Thoracic aorta (tissue), 2 donors: ENCODE measurements at regions not wholly inside any gene's neighbourhood (a gene's known extent, or its start where the extent isn't known, plus 50 kb on each side); places are given as distances from the start of the nearest gene placed in this dataset.

Experiments
- ATAC-seq: fragments of 150-250 bp; one replicate; pipeline ENCODE4 v1.8.0; 2017; ENCODE audit warnings: low read depth; ENCODE audit not compliant: insufficient number of reproducible peaks, low FRiP score
- DNase-seq: peaks from one replicate; pipeline ENCODE4 v3.0.0-alpha.2; 2020; ENCODE audit warnings: low spot score
- H3K27ac ChIP-seq, 2 donors: fragments of 200-600 bp; sonication (generic); 1 replicate in 1 of 2; 2 replicates in 1 of 2; pipeline ENCODE4 v1.5.1; 2016; ENCODE audit warnings: mild to moderate bottlenecking in 2 of 2, moderate library complexity in 2 of 2
- H3K27me3 ChIP-seq: fragments of 200-600 bp; sonication (generic); replicated peaks from 2 replicates; pipeline ENCODE4 v1.6.0; 2016; ENCODE audit warnings: mild to moderate bottlenecking; ENCODE audit not compliant: insufficient read depth
- H3K36me3 ChIP-seq: fragments of 200-600 bp; sonication (generic); one replicate; pipeline ENCODE4 v1.5.1; 2016
- H3K4me1 ChIP-seq, 2 donors: fragments of 200-600 bp; sonication (generic); 1 replicate in 1 of 2; 2 replicates in 1 of 2; pipeline versions ENCODE4 v1.5.1 to v1.6.0; 2016; ENCODE audit warnings: low read depth in 2 of 2, mild to moderate bottlenecking in 1 of 2; ENCODE audit not compliant: control insufficient read depth in 1 of 2
- H3K4me3 ChIP-seq: fragments of 200-600 bp; sonication (generic); 2 replicates; pipeline ENCODE4 v1.5.1; 2016; ENCODE audit warnings: mild to moderate bottlenecking
- H3K9me3 ChIP-seq: fragments of 200-600 bp; sonication (generic); 2 replicates; pipeline ENCODE4 v1.5.1; 2016
- TF ChIP-seq, protein P1 (sequence below): fragments of 200-600 bp; sonication (generic); IDR thresholded peaks from one replicate; pipeline ENCODE4 v1.5.1; 2019; ENCODE audit warnings: antibody characterized with exemption

DNA sequence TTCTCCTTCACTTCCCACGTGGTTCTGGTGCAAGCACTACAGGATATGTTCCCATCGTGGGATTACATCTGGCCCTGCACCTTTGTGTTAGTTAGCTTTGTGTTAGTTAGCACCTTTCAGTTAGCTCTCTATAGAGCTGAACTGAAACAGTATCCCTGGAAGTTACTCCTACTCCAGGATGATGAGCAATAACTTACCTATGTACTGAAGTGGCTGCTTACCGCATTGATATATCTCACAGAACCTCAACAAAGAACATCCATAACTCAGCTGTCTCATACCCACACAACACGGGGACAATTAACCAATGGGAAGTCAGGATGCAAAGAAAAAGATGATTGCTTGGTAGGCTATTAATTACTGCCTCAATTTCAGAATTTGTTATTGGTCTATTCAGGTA lies 146.6 kb downstream of the ASCL4 start:
- no peak overlapping the region for H3K27ac ChIP-seq
- TF ChIP-seq, protein P1, sequence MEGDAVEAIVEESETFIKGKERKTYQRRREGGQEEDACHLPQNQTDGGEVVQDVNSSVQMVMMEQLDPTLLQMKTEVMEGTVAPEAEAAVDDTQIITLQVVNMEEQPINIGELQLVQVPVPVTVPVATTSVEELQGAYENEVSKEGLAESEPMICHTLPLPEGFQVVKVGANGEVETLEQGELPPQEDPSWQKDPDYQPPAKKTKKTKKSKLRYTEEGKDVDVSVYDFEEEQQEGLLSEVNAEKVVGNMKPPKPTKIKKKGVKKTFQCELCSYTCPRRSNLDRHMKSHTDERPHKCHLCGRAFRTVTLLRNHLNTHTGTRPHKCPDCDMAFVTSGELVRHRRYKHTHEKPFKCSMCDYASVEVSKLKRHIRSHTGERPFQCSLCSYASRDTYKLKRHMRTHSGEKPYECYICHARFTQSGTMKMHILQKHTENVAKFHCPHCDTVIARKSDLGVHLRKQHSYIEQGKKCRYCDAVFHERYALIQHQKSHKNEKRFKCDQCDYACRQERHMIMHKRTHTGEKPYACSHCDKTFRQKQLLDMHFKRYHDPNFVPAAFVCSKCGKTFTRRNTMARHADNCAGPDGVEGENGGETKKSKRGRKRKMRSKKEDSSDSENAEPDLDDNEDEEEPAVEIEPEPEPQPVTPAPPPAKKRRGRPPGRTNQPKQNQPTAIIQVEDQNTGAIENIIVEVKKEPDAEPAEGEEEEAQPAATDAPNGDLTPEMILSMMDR: no peak
- H3K9me3 ChIP-seq: no peaks in the 10 kb centered on the region
- no peak overlapping the region for H3K4me3 ChIP-seq
- no peaks in the 10 kb centered on the region for H3K36me3 ChIP-seq
- ATAC-seq: no peak
- DNase-seq: no peak
- H3K4me1 ChIP-seq: no peaks in the 10 kb centered on the region
- no peaks in the 10 kb centered on the region for H3K27me3 ChIP-seq

DNA sequence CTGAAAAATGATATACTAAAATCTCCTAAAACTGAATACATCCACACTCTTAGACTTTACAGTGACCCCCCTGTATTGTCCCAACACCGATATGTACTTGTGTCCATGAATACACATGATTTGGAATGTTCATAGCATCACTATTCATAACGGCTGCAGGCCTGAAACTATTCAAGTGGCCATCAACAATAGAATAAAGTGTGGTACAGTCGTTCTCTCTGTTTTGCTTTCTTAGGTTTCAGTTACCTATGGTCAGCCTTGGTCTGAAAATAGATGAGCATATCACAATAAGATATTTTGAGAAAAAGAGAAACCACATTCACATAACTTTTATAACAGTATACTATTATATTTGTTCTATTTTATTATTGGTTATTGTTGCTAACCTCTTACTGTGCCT lies 150.6 kb downstream of the ASCL4 start:
- ATAC-seq: no peak
- H3K9me3 ChIP-seq: no peaks in the 10 kb centered on the region
- no peaks in the 10 kb centered on the region for H3K36me3 ChIP-seq
- no peaks in the 10 kb centered on the region for H3K27me3 ChIP-seq
- no peak overlapping the region for H3K4me3 ChIP-seq
- H3K4me1 ChIP-seq: no peaks in the 10 kb centered on the region
- no peak for DNase-seq
- TF ChIP-seq, protein P1: no peak
- H3K27ac ChIP-seq: no peak overlapping the region

DNA sequence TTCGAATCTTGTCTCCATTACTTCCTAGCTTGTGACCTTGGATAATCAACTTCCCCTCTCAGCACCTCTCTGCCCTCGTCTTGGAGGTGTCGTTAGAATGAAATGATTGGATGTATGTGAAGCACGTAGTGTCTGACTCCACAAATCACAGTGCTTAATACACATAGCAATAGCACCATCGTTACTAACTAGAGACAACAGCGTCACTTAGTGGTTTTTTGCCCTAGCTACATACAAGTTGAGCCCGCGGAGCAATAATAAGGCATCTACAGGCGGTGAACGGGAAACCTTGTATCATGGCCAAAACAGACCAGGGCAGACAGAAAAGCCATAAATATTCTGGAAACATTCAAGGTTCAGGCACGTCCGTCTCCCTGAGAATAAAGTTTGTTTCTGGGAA lies 154.9 kb downstream of the ASCL4 start:
- Histone ChIP-seq H3K9me3 (no peaks in the 10 kb centered on the region), H3K4me1 (no peaks in the 10 kb centered on the region), H3K27me3 (no peaks in the 10 kb centered on the region), H3K4me3 (no peak overlapping the region), H3K36me3 (no peaks in the 10 kb centered on the region), H3K27ac (no peak overlapping the region)
- DNase-seq (no peak), ATAC-seq (no peak)
- TF ChIP-seq, protein P1: no peak

DNA sequence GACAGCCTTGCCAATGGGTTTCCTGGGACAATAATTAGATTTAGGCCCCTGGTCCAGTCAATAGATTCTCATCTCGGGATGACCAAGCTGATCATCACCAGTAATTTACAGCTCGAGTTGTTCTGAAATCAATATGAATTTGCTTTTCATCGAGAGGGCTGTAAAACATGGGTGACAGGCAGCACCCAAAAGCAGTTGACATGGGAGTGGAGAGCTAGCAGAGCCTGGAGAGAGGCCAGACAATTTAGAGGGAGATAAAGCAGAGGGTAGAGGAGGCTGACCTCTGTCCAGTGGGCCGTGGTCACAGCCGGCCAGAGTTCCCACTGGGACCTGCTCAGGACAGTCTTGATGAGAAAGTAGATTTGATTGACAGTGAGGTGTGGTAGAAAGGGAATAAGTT lies 157.3 kb downstream of the ASCL4 start:
- H3K4me1 ChIP-seq: no peaks in the 10 kb centered on the region
- H3K4me3 ChIP-seq: no peak overlapping the region
- H3K27ac ChIP-seq: no peak overlapping the region
- ATAC-seq (no peak), DNase-seq (no peak)
- H3K9me3 ChIP-seq: no peaks in the 10 kb centered on the region
- TF ChIP-seq, protein P1: no peak
- no peaks in the 10 kb centered on the region for H3K36me3 ChIP-seq
- no peaks in the 10 kb centered on the region for H3K27me3 ChIP-seq

DNA sequence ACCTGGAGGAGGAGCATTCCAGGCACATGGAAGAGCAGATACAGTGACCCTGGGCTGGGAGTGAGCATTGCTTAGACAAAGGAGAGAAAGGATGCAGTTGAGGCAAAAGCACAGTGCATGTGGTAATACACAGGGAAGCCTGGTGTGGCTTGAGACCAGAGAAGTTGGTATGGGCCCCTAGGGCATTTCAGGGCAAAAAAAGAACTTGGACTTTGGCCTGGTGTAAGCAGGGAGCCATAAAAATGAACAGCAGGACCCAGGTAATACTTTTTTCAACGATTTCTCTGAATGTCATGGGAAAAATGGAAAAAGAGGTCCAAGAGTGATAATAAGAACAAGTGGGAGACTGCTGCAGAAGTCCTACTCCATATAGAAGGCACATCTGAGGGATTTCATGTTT lies 163.9 kb downstream of the ASCL4 start:
- TF ChIP-seq, protein P1: no peak
- ATAC-seq (no peak), DNase-seq (no peak)
- no peaks in the 10 kb centered on the region for H3K9me3 ChIP-seq
- H3K36me3 ChIP-seq: no peaks in the 10 kb centered on the region
- H3K27me3 ChIP-seq: no peaks in the 10 kb centered on the region
- H3K4me3 ChIP-seq: no peak overlapping the region
- H3K27ac ChIP-seq: no peak overlapping the region
- no peaks in the 10 kb centered on the region for H3K4me1 ChIP-seq
